Testis (tissue), 2 donors: ENCODE measurements at regions not wholly inside any gene's neighbourhood (a gene's known extent, or its start where the extent isn't known, plus 50 kb on each side); places are given as distances from the start of the nearest gene placed in this dataset.

Experiments used
- POLR2A ChIP-seq: fragments of 450-650 bp; IDR thresholded peaks from one replicate; pipeline ENCODE4 v1.6.1; 2017; ENCODE audit warnings: antibody characterized with exemption, mild to moderate bottlenecking, moderate library complexity
- TF ChIP-seq, protein P1 (sequence below), 3 experiments: fragments of 450-650 bp in 2 of 3; fragments of 200-600 bp in 1 of 3; sonication (generic) in 1 of 3; IDR thresholded peaks; one replicate each; pipeline ENCODE4 v1.5.1; 2016 to 2019; ENCODE audit warnings: antibody characterized with exemption in 3 of 3, mild to moderate bottlenecking in 2 of 3, moderate library complexity in 1 of 3

DNA sequence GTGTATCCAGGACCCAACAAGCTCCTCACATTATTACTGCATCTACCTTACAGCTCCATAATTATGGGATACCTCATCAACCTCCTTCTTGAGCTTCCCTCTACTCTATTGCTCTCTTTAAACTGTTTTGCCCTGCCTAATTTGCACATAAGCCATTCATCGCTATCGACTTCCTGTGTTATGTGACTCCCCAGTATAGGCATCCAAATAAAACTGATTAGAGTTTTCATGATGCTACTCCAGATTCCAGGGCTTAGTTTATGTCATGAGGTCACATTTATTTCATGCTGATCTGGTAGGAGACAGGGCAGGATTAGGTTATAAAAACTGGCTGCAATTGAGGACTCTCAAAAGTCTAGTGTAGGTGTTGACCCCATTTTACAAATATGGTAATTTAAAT, 569.9 kb upstream of the MGAT4C start:
- no peak for TF ChIP-seq POLR2A
- TF ChIP-seq, protein P1, sequence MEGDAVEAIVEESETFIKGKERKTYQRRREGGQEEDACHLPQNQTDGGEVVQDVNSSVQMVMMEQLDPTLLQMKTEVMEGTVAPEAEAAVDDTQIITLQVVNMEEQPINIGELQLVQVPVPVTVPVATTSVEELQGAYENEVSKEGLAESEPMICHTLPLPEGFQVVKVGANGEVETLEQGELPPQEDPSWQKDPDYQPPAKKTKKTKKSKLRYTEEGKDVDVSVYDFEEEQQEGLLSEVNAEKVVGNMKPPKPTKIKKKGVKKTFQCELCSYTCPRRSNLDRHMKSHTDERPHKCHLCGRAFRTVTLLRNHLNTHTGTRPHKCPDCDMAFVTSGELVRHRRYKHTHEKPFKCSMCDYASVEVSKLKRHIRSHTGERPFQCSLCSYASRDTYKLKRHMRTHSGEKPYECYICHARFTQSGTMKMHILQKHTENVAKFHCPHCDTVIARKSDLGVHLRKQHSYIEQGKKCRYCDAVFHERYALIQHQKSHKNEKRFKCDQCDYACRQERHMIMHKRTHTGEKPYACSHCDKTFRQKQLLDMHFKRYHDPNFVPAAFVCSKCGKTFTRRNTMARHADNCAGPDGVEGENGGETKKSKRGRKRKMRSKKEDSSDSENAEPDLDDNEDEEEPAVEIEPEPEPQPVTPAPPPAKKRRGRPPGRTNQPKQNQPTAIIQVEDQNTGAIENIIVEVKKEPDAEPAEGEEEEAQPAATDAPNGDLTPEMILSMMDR (IDR thresholded peaks at IDR 0.05), result no peak
